Esophagus muscularis mucosa (tissue), 3 donors: ENCODE measurements at regions not wholly inside any gene's neighbourhood (a gene's known extent, or its start where the extent isn't known, plus 50 kb on each side); places are given as distances from the start of the nearest gene placed in this dataset.

Experiments
- EP300 ChIP-seq: sonication (generic); formaldehyde crosslinking; IDR thresholded peaks from one replicate; pipeline ENCODE4 v1.6.1; 2017; ENCODE audit warnings: antibody characterized with exemption
- TF ChIP-seq, protein P1 (sequence below), 3 experiments: fragments of 200-600 bp in 2 of 3; fragments of 450-650 bp in 1 of 3; sonication (generic) in 2 of 3; IDR thresholded peaks; one replicate each; pipeline ENCODE4 v1.5.1; 2017 to 2019; ENCODE audit warnings: antibody characterized with exemption in 3 of 3, mild to moderate bottlenecking in 2 of 3, moderate library complexity in 1 of 3

DNA sequence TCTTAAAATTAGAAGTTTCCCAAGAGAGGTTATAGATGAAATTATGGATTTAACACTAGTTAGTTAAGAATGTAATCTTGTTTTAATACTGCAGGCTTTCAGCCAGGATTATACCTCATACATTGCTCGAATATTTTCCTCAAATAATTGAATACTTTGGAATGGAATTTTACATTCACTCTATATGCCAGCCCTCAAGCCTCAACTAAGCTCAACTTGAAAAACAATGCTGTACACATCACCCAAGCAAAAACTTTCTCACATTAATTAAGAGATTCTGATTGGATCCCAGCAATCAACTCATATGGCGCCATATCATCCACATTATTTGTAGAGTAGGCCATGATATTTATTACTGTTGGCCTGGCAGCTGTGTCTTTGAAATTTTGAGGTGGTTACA, 710.7 kb upstream of the ADAMTS5 start:
- no peak for TF ChIP-seq EP300
- TF ChIP-seq, protein P1, sequence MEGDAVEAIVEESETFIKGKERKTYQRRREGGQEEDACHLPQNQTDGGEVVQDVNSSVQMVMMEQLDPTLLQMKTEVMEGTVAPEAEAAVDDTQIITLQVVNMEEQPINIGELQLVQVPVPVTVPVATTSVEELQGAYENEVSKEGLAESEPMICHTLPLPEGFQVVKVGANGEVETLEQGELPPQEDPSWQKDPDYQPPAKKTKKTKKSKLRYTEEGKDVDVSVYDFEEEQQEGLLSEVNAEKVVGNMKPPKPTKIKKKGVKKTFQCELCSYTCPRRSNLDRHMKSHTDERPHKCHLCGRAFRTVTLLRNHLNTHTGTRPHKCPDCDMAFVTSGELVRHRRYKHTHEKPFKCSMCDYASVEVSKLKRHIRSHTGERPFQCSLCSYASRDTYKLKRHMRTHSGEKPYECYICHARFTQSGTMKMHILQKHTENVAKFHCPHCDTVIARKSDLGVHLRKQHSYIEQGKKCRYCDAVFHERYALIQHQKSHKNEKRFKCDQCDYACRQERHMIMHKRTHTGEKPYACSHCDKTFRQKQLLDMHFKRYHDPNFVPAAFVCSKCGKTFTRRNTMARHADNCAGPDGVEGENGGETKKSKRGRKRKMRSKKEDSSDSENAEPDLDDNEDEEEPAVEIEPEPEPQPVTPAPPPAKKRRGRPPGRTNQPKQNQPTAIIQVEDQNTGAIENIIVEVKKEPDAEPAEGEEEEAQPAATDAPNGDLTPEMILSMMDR (IDR thresholded peaks at IDR 0.05) = no peak
